H1 (cell line): ENCODE measurements at regions not wholly inside any gene's neighbourhood (a gene's known extent, or its start where the extent isn't known, plus 50 kb on each side); places are given as distances from the start of the nearest gene placed in this dataset.

Source experiments
- CTCF ChIA-PET: fragments of 300-600 bp; sonication (Branson Sonifier 250); formaldehyde crosslinking; loops from one replicate; lab custom pipeline; 2021; ENCODE audit not compliant: partially characterized antibody; lab: Charles Lee
- POLR2A ChIA-PET: fragments of 300-600 bp; sonication (Branson Sonifier 250); formaldehyde crosslinking; loops from one replicate; lab custom pipeline; 2021; ENCODE audit warnings: inconsistent platforms; ENCODE audit not compliant: partially characterized antibody; lab: Charles Lee
- DNase-seq, 2 experiments: peaks; one replicate each; pipeline versions ENCODE4 v3.0.0 to v3.0.0-alpha.2; 2010 to 2022; ENCODE audit warnings: low spot score in 2 of 2, low read depth in 1 of 2, mixed read lengths in 1 of 2
- FAIRE-seq: peaks from 2 replicates; lab custom pipeline; 2011; peaks lifted over from hg19 to GRCh38; lab: Jason Lieb, UNC
- H2AFZ ChIP-seq: 2 replicates; pipeline ENCODE4 v1.8.1; 2012; ENCODE audit warnings: low read length, inconsistent platforms
- H2AK5ac ChIP-seq: 2 replicates; pipeline ENCODE4 v1.6.1; 2013; ENCODE audit warnings: low read depth, low read length
- H2BK120ac ChIP-seq: replicated peaks from 2 replicates; pipeline ENCODE3; 2013; ENCODE audit warnings: low read depth, low read length, inconsistent platforms
- H2BK12ac ChIP-seq: 2 replicates; pipeline ENCODE4 v1.6.1; 2013; ENCODE audit warnings: low read depth, low read length
- H2BK15ac ChIP-seq: 2 replicates; pipeline ENCODE4 v1.6.1; 2013; ENCODE audit warnings: low read length
- H2BK20ac ChIP-seq: 2 replicates; pipeline ENCODE4 v1.6.1; 2013; ENCODE audit warnings: low read length
- H2BK5ac ChIP-seq: 2 replicates; pipeline ENCODE4 v1.6.1; 2013; ENCODE audit warnings: low read depth, low read length
- H3K14ac ChIP-seq: 2 replicates; pipeline ENCODE4 v1.6.1; 2013; ENCODE audit warnings: inconsistent platforms; ENCODE audit not compliant: insufficient read length
- H3K18ac ChIP-seq: 2 replicates; pipeline ENCODE4 v1.6.1; 2013; ENCODE audit warnings: low read length; ENCODE audit errors: extremely low read depth
- H3K23ac ChIP-seq: 2 replicates; pipeline ENCODE4 v1.6.1; 2013; ENCODE audit warnings: inconsistent platforms; ENCODE audit not compliant: insufficient read length
- H3K23me2 ChIP-seq: 2 replicates; pipeline ENCODE4 v1.6.1; 2013; ENCODE audit warnings: low read depth, low read length
- H3K27ac ChIP-seq: 2 replicates; pipeline ENCODE4 v1.6.1; 2011; ENCODE audit warnings: low read depth, low read length, inconsistent platforms
- H3K27me3 ChIP-seq, 4 experiments: replicated peaks in 1 of 4; 1 replicate in 1 of 4; 2 replicates in 3 of 4; pipeline versions ENCODE4 v1.6.1 to v1.8.1; 2011 to 2013; ENCODE audit warnings: low read length in 3 of 4, mild to moderate bottlenecking in 3 of 4, inconsistent platforms in 2 of 4, mixed read lengths in 2 of 4, moderate library complexity in 1 of 4; ENCODE audit not compliant: control insufficient read depth in 3 of 4, insufficient read depth in 3 of 4; ENCODE audit errors: extremely low read depth in 1 of 4
- H3K36me3 ChIP-seq, 4 experiments: 2 replicates each; pipeline versions ENCODE4 v1.6.1 to v1.8.1; 2011 to 2013; ENCODE audit warnings: mild to moderate bottlenecking in 4 of 4, low read length in 3 of 4, moderate library complexity in 2 of 4, control low read depth in 1 of 4, inconsistent platforms in 1 of 4; ENCODE audit not compliant: insufficient read depth in 4 of 4, control insufficient read depth in 2 of 4
- H3K4ac ChIP-seq: replicated peaks from 2 replicates; pipeline ENCODE3; 2013; ENCODE audit warnings: low read length, low read depth, mixed read lengths, inconsistent platforms; ENCODE audit not compliant: insufficient read length
- H3K4me1 ChIP-seq, 4 experiments: replicated peaks in 1 of 4; 1 replicate in 1 of 4; 2 replicates in 3 of 4; pipeline versions ENCODE4 v1.6.1 to v1.8.1; 2011 to 2013; ENCODE audit warnings: low read length in 3 of 4, inconsistent platforms in 2 of 4, mixed read lengths in 1 of 4; ENCODE audit not compliant: insufficient read depth in 4 of 4, control insufficient read depth in 3 of 4
- H3K4me2 ChIP-seq, 2 experiments: 2 replicates each; pipeline versions ENCODE4 v1.6.1 to v1.8.1; 2011 to 2013; ENCODE audit warnings: low read depth in 2 of 2, low read length in 2 of 2, control low read depth in 1 of 2, inconsistent platforms in 1 of 2, mild to moderate bottlenecking in 1 of 2; ENCODE audit not compliant: insufficient read depth in 1 of 2
- H3K4me3 ChIP-seq, 4 experiments: fragments of 200-600, 300-600 bp in 1 of 4; sonication (generic), shearing (Covaris generic), sonication (Bioruptor Twin) in 1 of 4; 2 replicates each; pipeline versions ENCODE4 v1.5.1 to v1.8.1; 2011 to 2016; ENCODE audit warnings: low read length in 4 of 4, low read depth in 3 of 4, control low read depth in 2 of 4, inconsistent platforms in 2 of 4, mild to moderate bottlenecking in 2 of 4, mixed read lengths in 1 of 4, moderate library complexity in 1 of 4; ENCODE audit not compliant: insufficient read depth in 2 of 4; ENCODE audit errors: extremely low read depth in 1 of 4
- H3K56ac ChIP-seq: replicated peaks from 2 replicates; pipeline ENCODE3; 2013; ENCODE audit warnings: low read depth, mild to moderate bottlenecking, mixed read lengths, low read length, inconsistent platforms; ENCODE audit not compliant: insufficient read length
- H3K79me1 ChIP-seq: 2 replicates; pipeline ENCODE4 v1.6.1; 2013; ENCODE audit warnings: low read depth, low read length, control low read depth
- H3K79me2 ChIP-seq, 2 experiments: 2 replicates each; pipeline versions ENCODE4 v1.6.1 to v1.8.1; 2012 to 2013; ENCODE audit warnings: low read length in 2 of 2, mild to moderate bottlenecking in 2 of 2, inconsistent platforms in 1 of 2; ENCODE audit not compliant: insufficient read depth in 2 of 2, control insufficient read depth in 1 of 2
- H3K9ac ChIP-seq, 4 experiments: replicated peaks in 1 of 4; 1 replicate in 1 of 4; 2 replicates in 3 of 4; pipeline versions ENCODE4 v1.6.1 to v1.8.1; 2011 to 2013; ENCODE audit warnings: low read depth in 3 of 4, low read length in 3 of 4, control low read depth in 2 of 4, mild to moderate bottlenecking in 2 of 4, moderate library complexity in 2 of 4, inconsistent platforms in 1 of 4; ENCODE audit errors: extremely low read depth in 1 of 4
- H3K9me3 ChIP-seq, 2 experiments: 2 replicates each; pipeline versions ENCODE4 v1.6.1 to v1.8.1; 2012 to 2013; ENCODE audit warnings: mild to moderate bottlenecking in 2 of 2, moderate library complexity in 2 of 2, control low read depth in 1 of 2, inconsistent platforms in 1 of 2, low read depth in 1 of 2, low read length in 1 of 2, mixed read lengths in 1 of 2; ENCODE audit not compliant: insufficient read depth in 2 of 2
- H4K20me1 ChIP-seq, 2 experiments: replicated peaks in 1 of 2; 2 replicates each; pipeline versions ENCODE3 to v1.8.1; 2011 to 2013; ENCODE audit warnings: inconsistent platforms in 2 of 2, low read length in 2 of 2, mild to moderate bottlenecking in 1 of 2; ENCODE audit not compliant: insufficient read depth in 2 of 2, control insufficient read depth in 1 of 2
- H4K5ac ChIP-seq: 2 replicates; pipeline ENCODE4 v1.6.1; 2013; ENCODE audit warnings: low read length, low read depth, mixed read lengths, inconsistent platforms; ENCODE audit not compliant: insufficient read length
- H4K8ac ChIP-seq: 2 replicates; pipeline ENCODE4 v1.8.0; 2013; ENCODE audit warnings: mild to moderate bottlenecking, moderate library complexity, low read length, inconsistent platforms; ENCODE audit not compliant: insufficient read depth; ENCODE audit errors: extremely low read depth
- H4K91ac ChIP-seq: replicated peaks from 2 replicates; pipeline ENCODE3; 2013; ENCODE audit warnings: low read length, mixed read lengths, inconsistent platforms; ENCODE audit not compliant: insufficient read length
- CBX8 ChIP-seq: fragments of 300-800, 300-1000 bp; sonication (generic); IDR thresholded peaks from 2 replicates; pipeline ENCODE4 v1.7.1; 2016; ENCODE audit warnings: low read depth, low read length, borderline replicate concordance
- RXRA ChIP-seq: IDR thresholded peaks from 2 replicates; pipeline ENCODE4 v1.6.1; 2011; ENCODE audit warnings: low read depth, mild to moderate bottlenecking, low read length, moderate library complexity; ENCODE audit not compliant: insufficient read depth
- WGBS, 2 experiments: shearing (Covaris generic) in 1 of 2; methylation state at CpG; one replicate each; pipeline versions ENCODE4 v1.1.6 to v1.1.7; 2013 to 2015; ENCODE audit warnings: low lambda C conversion rate in 2 of 2, mixed read lengths in 2 of 2, inconsistent platforms in 1 of 2, low coverage in 1 of 2, missing lambda C conversion rate in 1 of 2; ENCODE audit not compliant: insufficient replicate concordance in 2 of 2, insufficient coverage in 1 of 2, insufficient read length in 1 of 2; ENCODE audit errors: extremely low coverage in 1 of 2, missing lambda C conversion rate in 1 of 2; 5-methylcytosine and 5-hydroxymethylcytosine counted together

GRCh38 chr5:81827500-81827899, 76.6 kb upstream of the SSBP2 start:
- DNase-seq, result no peak
- Histone ChIP-seq H3K23me2 (no peaks in the 10 kb centered on the region), H3K27me3 (no peaks in the 10 kb centered on the region), H3K4ac (no peak overlapping the region), H2BK20ac (no peak overlapping the region), H3K27ac (no peak overlapping the region), H3K9ac (no peak overlapping the region), H3K4me2 (no peak overlapping the region), H3K36me3 (no peaks in the 10 kb centered on the region), H4K20me1 (no peaks in the 10 kb centered on the region), H2BK5ac (no peak overlapping the region), H2AFZ (no peak overlapping the region), H3K4me1 (no peaks in the 10 kb centered on the region; a peak in 1 of 7 replicates), H2AK5ac (no peak overlapping the region), H2BK12ac (no peak overlapping the region), H3K23ac (no peak overlapping the region), H3K14ac (no peak overlapping the region), H2BK120ac (no peak overlapping the region), H3K9me3 (peaks cover 0 to 7% of the 10 kb centered on the region in 2 experiments; a peak in 1 of 4 replicates), H4K8ac (no peak overlapping the region), H3K4me3 (no peak overlapping the region), H3K56ac (no peak overlapping the region), H2BK15ac (no peak overlapping the region), H4K5ac (no peak overlapping the region), H3K79me2 (no peaks in the 10 kb centered on the region), H3K79me1 (no peaks in the 10 kb centered on the region), H3K18ac (no peak overlapping the region), H4K91ac (no peak overlapping the region)
- no peak for TF ChIP-seq RXRA
- TF ChIP-seq CBX8, result no peak
- ChIA-PET POLR2A (no interaction called here), CTCF (interaction anchor here (1.2 to 2.1 kb wide), 5 partner anchors 10 to 139 kb away, joined by 3 to 10 read pairs (median 5); no protein-coding TSS in a partner anchor)
- 100% methylated on average over 1 of the region's 1 CpG; no CpG with 5 or more reads in 1 of the 2 experiments for WGBS, 2 experiments
- no peak for FAIRE-seq
